GM21390 (cell line): ENCODE measurements at regions not wholly inside any gene's neighbourhood (a gene's known extent, or its start where the extent isn't known, plus 50 kb on each side); places are given as distances from the start of the nearest gene placed in this dataset.

Experiments
- ATAC-seq: cut with Tn5 transposase; IDR thresholded peaks from one replicate; pipeline ENCODE4 v1.9.1; 2021; ENCODE audit not compliant: unreplicated experiment

- no peak for ATAC-seq
Observed at GRCh38 chr10:106213493-106213892, 951.0 kb downstream of the SORCS1 start.

DNA sequence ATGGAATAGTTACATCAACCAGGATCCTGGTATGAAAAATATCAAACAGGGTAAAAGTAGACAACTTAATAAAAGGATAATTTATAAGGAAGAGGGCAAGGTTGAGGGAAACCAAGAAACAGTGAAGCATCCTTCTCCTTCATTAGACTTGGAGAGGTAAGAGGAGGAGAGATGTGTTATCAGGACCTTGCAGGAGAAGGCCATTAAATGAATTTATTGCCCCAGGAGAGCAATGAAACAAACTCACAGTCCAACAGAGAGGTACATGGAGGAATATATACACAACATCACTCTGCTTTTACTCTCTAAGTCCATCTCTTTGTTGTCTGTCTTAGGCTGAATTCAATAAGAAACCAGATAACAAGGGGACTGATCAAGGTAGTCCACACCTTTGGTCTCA is 966.2 kb downstream of the SORCS1 start:
- ATAC-seq = no peak

- no peak for ATAC-seq
Observed at GRCh38 chr10:106189292-106189691, 975.2 kb downstream of the SORCS1 start.

- no peak for ATAC-seq
Observed at GRCh38 chr10:106185951-106186350, 978.6 kb downstream of the SORCS1 start.

GRCh38 chr10:106183041-106183440 is 981.5 kb downstream of the SORCS1 start:
- no peak for ATAC-seq

GRCh38 chr10:106182542-106182941 is 982.0 kb downstream of the SORCS1 start:
- ATAC-seq = no peak

- no peak for ATAC-seq
Observed at GRCh38 chr10:106181501-106181900, 983.0 kb downstream of the SORCS1 start.

DNA sequence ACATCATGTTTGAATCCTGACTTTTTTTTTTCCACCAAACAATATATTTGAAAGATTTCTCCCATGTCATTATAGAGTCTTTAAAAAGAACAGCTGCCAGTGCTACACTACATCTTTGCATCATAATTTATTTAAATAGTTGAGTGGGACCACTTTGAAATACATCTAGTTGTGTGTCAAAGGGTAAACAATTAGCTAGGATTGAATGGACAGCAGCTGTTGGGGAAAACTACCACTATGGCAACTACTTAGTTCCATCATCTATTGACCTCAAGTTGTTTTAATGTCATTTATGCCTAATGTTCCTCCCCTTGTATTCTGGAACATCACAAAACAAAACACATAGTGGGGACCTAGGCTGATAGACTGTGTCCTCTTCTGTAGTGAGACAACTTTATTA is 985.1 kb downstream of the SORCS1 start:
- ATAC-seq = no peak

DNA sequence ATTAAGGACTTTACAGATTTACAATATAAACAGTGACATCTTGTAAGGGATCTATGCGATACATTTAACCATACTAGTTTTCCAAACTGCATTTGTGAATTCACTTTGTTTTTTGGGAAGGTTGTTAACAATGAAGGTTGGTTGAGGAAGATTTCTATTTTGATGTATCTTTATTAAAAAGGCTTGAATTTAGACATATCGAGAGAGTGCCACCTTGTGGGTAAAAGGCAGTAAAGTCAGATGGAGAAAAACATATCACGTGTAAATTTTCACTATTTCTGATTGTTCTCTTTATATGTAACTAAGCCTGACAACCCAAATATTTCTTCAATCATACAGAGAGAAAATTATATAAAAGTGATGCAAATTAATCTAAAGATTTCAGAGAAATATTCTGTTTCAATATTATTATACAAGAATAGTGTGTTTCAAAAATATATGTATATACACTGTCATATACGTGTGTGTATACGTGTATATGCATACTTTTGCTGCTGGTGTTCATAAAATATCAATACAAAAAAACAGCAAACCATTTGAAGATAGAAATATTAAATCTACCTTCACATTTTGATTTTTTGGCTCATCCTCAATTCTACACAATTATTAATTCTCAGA is 988.6 kb downstream of the SORCS1 start:
- no peak for ATAC-seq

DNA sequence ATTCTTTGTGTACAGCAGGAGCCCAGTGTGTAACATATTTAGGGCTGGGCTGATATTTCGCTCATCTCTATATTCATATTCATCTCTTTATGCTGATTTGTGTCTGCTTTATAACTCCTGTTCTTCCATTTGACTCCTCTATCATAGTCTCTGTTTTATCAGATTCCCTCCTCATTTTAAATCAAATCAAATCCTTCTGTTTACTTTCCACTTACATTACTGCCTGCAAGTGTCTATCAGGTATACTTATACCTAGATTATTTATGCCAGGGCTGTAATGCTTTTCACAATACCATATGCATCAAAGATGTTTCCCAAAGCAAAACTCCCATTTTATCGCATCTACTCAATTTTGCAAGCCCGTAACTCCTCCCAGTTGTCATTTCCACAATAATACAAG is 990.7 kb downstream of the SORCS1 start:
- no peak for ATAC-seq

DNA sequence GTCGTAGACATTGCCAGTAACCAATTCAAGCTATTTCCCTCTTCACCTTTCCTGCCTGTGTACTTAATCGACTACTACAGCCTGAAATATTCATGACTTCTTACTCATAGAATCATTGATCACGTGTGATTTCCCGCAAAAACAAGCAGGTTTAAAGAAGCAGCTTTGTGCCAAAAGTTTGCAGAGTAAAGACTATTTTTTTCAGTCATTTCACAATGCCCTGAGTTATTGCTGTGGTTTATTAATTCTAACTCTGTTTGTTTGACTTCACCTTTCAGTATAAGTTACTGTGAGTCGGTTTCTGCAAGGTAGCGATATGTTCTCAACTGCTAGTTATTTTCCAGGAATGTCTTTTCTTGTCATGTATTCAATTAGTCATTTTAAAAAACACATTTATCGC is 995.3 kb downstream of the SORCS1 start:
- ATAC-seq = no peak

DNA sequence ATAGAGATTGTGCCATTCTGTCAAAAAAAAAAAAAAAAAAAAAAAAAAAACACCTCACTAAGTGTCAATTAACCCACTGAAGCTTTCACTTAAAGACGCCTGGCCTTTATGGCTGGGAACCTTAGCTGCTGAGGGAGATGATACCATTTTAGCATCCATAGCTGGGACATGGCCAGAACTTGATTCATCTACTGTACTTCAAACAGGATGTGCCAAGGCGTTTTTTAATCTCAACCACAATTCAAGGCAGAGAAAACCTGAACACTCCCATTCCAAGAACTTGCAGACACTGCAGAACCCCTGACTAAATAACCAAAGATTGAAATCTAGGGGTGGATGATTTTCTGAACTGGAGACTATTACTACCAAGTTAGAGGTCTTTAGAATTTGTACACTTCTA is 996.6 kb downstream of the SORCS1 start:
- ATAC-seq = no peak

- ATAC-seq = no peak
Observed at GRCh38 chr10:106158241-106158640, 1006.3 kb downstream of the SORCS1 start.

DNA sequence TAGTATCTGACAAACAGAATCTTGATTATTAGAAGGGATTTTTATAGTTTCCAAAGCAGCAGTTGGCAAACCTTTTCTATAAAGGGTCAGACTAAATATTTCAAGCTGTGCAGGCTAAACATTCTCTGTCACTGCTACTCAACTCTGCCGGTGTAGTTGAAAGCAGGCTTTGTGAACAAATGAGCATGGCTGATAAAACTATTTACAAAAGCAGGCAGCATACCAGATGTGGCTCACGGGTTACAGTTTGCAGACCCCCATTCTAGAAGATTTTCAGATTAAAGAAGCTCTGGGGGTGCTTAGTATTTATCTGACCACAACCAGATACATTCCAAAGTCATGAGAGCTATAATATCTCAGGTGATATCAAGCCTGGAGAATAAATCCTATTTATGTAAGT is 1017.5 kb downstream of the SORCS1 start:
- ATAC-seq = no peak

GRCh38 chr10:106139915-106140314 is 1024.6 kb downstream of the SORCS1 start:
- no peak for ATAC-seq

DNA sequence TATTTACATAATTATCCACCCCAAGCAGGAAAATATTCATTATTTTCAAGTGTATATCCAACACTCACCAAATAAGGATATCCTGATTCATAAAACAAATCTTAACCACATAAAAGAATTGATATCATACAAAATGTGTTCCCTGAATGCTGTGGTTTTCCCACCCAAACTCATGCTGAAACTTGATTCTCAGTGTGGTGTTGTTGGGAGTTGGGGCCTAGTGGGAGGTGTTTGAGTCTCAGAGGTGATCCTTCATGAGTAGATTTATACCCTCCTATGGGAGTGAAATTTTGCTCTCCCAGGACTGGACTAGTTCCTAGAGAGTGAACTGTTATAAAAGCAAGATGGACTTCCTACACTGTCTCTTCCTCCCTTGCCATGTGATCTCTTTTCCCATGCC is 1028.3 kb downstream of the SORCS1 start:
- ATAC-seq = no peak

GRCh38 chr10:106134326-106135000 is 1030.0 kb downstream of the SORCS1 start:
- no peak for ATAC-seq

DNA sequence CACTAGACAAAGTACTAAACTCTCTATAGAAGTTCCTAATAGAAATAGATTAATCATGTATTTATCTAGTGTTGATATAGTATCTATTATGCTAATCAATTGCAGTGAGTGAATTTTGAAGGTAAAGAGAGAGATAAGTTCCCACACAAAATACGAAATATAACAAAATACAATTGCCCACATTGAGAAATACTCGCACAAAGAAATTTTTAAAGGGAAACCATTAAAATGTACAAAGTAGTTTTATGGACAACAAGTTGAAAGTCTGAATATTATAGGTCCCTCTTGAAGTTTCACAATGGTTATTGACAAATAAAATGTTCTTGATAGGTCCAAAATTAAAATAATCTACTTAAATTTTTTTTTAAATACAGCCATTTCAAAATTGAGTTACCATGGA is 1031.1 kb downstream of the SORCS1 start:
- ATAC-seq = no peak

DNA sequence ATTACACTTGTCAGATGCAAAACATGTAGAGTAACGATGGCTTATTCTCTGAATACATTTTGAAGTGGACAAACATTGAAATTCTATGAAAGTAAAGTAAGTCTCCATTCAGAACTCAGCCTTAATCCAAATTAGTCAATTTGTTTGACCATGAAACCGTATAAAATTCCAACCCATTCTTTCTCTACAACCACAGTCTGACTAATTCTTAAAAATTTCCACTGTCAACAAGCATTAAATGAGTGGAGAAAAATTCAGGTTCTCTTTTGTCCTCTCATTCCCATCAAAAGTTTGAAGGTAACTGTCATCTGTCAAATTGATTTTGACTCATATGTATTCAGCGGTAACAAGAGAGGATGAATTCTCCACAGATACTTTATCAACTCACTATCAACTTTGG is 1031.5 kb downstream of the SORCS1 start:
- ATAC-seq = no peak

DNA sequence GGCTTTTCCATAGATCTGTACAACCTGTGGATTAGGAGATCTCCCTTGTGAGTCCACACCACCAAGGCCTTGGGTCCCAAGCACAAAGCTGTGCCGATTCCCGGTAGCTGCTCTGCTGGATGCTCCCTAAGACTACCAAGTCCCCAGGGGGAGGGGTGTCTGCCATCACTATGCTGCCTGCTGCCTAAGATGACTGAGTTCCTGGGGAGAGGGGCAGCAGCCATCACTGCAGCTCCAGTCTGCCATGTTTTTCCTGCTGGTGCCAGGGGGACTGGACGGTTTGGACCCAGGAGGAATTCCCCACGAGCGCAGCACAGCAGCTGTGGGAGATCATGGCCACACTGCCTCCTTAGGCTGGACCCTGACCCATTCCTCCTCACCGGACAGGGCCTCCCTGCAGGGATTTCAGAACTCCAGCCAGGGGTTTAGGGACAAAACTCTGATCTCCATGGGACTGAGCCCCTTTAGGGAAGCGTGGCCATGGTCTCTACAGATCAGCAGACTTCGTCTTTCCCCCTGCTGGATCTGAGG is 1049.8 kb downstream of the SORCS1 start:
- no peak for ATAC-seq

GRCh38 chr10:106111246-106111645 is 1053.3 kb downstream of the SORCS1 start:
- no peak for ATAC-seq

DNA sequence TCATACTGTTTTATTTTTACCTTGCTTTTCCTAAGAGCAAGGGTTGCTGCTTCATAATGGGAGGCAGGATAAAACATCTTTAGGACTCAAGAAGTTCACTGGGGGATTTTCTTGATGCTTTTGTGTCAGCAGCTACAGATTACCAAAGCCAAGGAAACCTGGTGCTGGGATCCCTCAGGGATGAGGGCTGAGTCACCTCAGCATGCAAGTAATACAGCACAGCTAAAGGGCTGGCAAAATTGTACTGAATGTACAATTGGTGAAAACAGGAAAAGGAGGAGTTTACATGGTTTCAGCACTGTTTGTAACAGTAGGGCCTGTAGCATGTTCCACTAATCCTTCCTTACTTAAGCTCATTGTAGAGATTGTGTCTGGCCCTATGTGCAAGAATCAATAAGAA is 1056.8 kb downstream of the SORCS1 start:
- no peak for ATAC-seq

DNA sequence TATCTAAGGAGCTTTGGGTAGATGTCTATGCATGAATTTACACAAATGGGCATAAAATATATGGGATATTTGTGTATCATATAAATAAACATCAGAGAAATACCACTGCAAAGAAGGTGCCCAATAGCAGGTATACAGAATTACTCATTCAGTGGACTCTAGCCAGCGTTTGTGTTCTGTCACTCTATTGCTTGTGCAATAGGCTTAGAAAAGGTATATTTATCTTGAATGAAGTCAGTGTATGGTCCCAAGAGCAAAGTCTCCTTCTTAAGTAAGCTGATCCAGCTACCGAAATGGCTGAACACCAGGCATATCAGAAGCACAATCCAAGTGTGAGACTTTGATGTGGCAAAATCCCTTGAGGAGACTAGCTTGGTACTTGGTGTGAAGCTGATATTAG is 1058.4 kb downstream of the SORCS1 start:
- no peak for ATAC-seq
